Hepatocyte (in vitro differentiated cells): ENCODE measurements at regions not wholly inside any gene's neighbourhood (a gene's known extent, or its start where the extent isn't known, plus 50 kb on each side); places are given as distances from the start of the nearest gene placed in this dataset.

Experiments
- DNase-seq: peaks from one replicate; pipeline ENCODE4 v3.0.0-alpha.2; 2016; ENCODE audit warnings: low spot score
- H2AFZ ChIP-seq: fragments of 200-600 bp; sonication (generic); 2 replicates; pipeline ENCODE4 v1.6.0; 2016; ENCODE audit warnings: antibody characterized with exemption, mild to moderate bottlenecking
- H3K27ac ChIP-seq: fragments of 200-600 bp; sonication (generic); 2 replicates; pipeline ENCODE4 v1.5.1; 2016; ENCODE audit warnings: mild to moderate bottlenecking
- H3K27me3 ChIP-seq: fragments of 200-600 bp; sonication (generic); 2 replicates; pipeline ENCODE4 v1.6.1; 2016
- H3K36me3 ChIP-seq: fragments of 200-600 bp; sonication (generic); replicated peaks from 2 replicates; pipeline ENCODE4 v1.5.1; 2016; ENCODE audit warnings: low read depth; ENCODE audit not compliant: insufficient read depth
- H3K4me1 ChIP-seq: fragments of 200-600 bp; sonication (generic); 2 replicates; pipeline ENCODE4 v1.5.1; 2016; ENCODE audit warnings: mild to moderate bottlenecking, moderate library complexity; ENCODE audit not compliant: insufficient read depth
- H3K4me2 ChIP-seq: fragments of 200-600 bp; sonication (generic); 2 replicates; pipeline ENCODE4 v1.6.0; 2016
- H3K4me3 ChIP-seq: fragments of 200-600 bp; sonication (generic); 2 replicates; pipeline ENCODE4 v1.5.1; 2016; ENCODE audit warnings: mild to moderate bottlenecking
- H3K79me2 ChIP-seq: fragments of 200-600 bp; sonication (generic); 2 replicates; pipeline ENCODE4 v1.6.0; 2017; ENCODE audit warnings: mild to moderate bottlenecking
- H3K9me2 ChIP-seq: fragments of 200-600 bp; sonication (generic); replicated peaks from 2 replicates; pipeline ENCODE4 v1.6.0; 2017; ENCODE audit warnings: mild to moderate bottlenecking; ENCODE audit not compliant: insufficient read depth
- H3K9me3 ChIP-seq: fragments of 200-600 bp; sonication (generic); 2 replicates; pipeline ENCODE4 v1.5.1; 2016; ENCODE audit warnings: low read depth, mild to moderate bottlenecking
- H4K20me1 ChIP-seq: fragments of 200-600 bp; sonication (generic); 2 replicates; pipeline ENCODE4 v1.6.0; 2016; ENCODE audit warnings: mild to moderate bottlenecking; ENCODE audit not compliant: insufficient read depth, poor library complexity, severe bottlenecking
- EZH2 ChIP-seq: fragments of 200-600 bp; sonication (generic); IDR thresholded peaks from 2 replicates; pipeline ENCODE4 v1.6.1; 2016; ENCODE audit warnings: antibody characterized with exemption, mild to moderate bottlenecking, borderline replicate concordance
- EZH2phosphoT487 ChIP-seq: fragments of 200-600 bp; sonication (generic); IDR thresholded peaks from one replicate; pipeline ENCODE4 v1.6.1; 2018; ENCODE audit warnings: antibody characterized with exemption, mild to moderate bottlenecking, low read depth, moderate library complexity; ENCODE audit not compliant: unreplicated experiment, severe bottlenecking
- WGBS: methylation state at CpG from one replicate; pipeline ENCODE4 v1.1.6; 2016; ENCODE audit warnings: low lambda C conversion rate; ENCODE audit errors: missing lambda C conversion rate; 5-methylcytosine and 5-hydroxymethylcytosine counted together
- TF ChIP-seq, protein P1 (sequence below): fragments of 200-600 bp; sonication (generic); IDR thresholded peaks from 2 replicates; pipeline ENCODE4 v1.5.1; 2016; ENCODE audit warnings: antibody characterized with exemption, mild to moderate bottlenecking; ENCODE audit not compliant: poor library complexity

GRCh38 chr12:75877763-75878621 is 153.6 kb downstream of the PHLDA1 start:
- Histone ChIP-seq H3K4me1 (peaks cover 30% of the 10 kb centered on the region), H3K4me2 (peak overlapping the region; percentile 67), H3K9me3 (no peaks in the 10 kb centered on the region), H3K36me3 (no peaks in the 10 kb centered on the region), H3K27ac (peak overlapping the region; percentile 76), H4K20me1 (no peaks in the 10 kb centered on the region), H3K27me3 (no peaks in the 10 kb centered on the region), H3K9me2 (no peaks in the 10 kb centered on the region), H3K79me2 (no peaks in the 10 kb centered on the region), H3K4me3 (no peak overlapping the region), H2AFZ (peak overlapping the region; percentile 16)
- TF ChIP-seq, protein P1, sequence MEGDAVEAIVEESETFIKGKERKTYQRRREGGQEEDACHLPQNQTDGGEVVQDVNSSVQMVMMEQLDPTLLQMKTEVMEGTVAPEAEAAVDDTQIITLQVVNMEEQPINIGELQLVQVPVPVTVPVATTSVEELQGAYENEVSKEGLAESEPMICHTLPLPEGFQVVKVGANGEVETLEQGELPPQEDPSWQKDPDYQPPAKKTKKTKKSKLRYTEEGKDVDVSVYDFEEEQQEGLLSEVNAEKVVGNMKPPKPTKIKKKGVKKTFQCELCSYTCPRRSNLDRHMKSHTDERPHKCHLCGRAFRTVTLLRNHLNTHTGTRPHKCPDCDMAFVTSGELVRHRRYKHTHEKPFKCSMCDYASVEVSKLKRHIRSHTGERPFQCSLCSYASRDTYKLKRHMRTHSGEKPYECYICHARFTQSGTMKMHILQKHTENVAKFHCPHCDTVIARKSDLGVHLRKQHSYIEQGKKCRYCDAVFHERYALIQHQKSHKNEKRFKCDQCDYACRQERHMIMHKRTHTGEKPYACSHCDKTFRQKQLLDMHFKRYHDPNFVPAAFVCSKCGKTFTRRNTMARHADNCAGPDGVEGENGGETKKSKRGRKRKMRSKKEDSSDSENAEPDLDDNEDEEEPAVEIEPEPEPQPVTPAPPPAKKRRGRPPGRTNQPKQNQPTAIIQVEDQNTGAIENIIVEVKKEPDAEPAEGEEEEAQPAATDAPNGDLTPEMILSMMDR: no peak
- TF ChIP-seq EZH2: no peak
- no peak for TF ChIP-seq EZH2phosphoT487
- DNase-seq: peak; percentile 47
- WGBS: 15% methylated on average over 13 of the region's 13 CpGs

- Histone ChIP-seq H3K36me3 (no peaks in the 10 kb centered on the region), H3K4me1 (peaks cover 33% of the 10 kb centered on the region), H3K4me3 (no peak overlapping the region), H3K27ac (peak overlapping the region; percentile 76), H3K9me2 (no peaks in the 10 kb centered on the region), H3K27me3 (no peaks in the 10 kb centered on the region), H4K20me1 (no peaks in the 10 kb centered on the region), H3K9me3 (no peaks in the 10 kb centered on the region), H3K79me2 (no peaks in the 10 kb centered on the region), H3K4me2 (peak overlapping the region; percentile 67), H2AFZ (peak overlapping the region; percentile 16)
- 40% methylated on average over 4 of the region's 4 CpGs for WGBS
- TF ChIP-seq, protein P1: no peak
- no peak for TF ChIP-seq EZH2
- no peak for TF ChIP-seq EZH2phosphoT487
- no peak for DNase-seq
Observed at GRCh38 chr12:75876832-75877762, 154.5 kb downstream of the PHLDA1 start.

DNA sequence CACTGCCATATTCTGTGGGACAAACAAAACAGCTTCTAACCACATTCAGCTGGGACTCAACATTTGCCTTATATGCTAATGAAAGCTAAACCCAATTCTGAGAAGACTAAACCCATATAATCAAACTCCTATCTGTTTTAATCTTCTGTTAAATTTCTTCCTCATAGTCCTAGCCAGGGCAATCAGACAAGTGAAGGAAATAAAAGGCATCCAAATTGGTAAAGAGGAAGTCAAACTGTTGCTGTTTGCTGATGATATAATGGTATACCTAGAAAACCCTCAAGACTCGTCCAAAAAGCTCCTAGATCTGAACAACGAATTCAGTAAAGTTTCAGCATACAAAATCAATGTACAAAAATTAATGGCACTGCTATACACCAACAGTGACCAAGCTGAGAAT is 157.1 kb downstream of the PHLDA1 start:
- no peak for DNase-seq
- no peaks in the 10 kb centered on the region for H3K36me3 ChIP-seq
- no peaks in the 10 kb centered on the region for H3K27me3 ChIP-seq
- H3K9me3 ChIP-seq: no peaks in the 10 kb centered on the region
- peaks cover 33% of the 10 kb centered on the region for H3K4me1 ChIP-seq
- H2AFZ ChIP-seq: no peak overlapping the region
- TF ChIP-seq, protein P1: no peak
- TF ChIP-seq EZH2: no peak
- TF ChIP-seq EZH2phosphoT487: no peak
- 91% methylated on average over 2 of the region's 2 CpGs for WGBS
- no peaks in the 10 kb centered on the region for H3K9me2 ChIP-seq
- no peak overlapping the region for H3K27ac ChIP-seq
- H3K79me2 ChIP-seq: no peaks in the 10 kb centered on the region
- H3K4me3 ChIP-seq: no peak overlapping the region
- H4K20me1 ChIP-seq: no peaks in the 10 kb centered on the region
- H3K4me2 ChIP-seq: no peak overlapping the region
